ENCODE measurements at regions not wholly inside any gene's neighbourhood (a gene's known extent, or its start where the extent isn't known, plus 50 kb on each side); places are given as distances from the start of the nearest gene placed in this dataset.

DNA sequence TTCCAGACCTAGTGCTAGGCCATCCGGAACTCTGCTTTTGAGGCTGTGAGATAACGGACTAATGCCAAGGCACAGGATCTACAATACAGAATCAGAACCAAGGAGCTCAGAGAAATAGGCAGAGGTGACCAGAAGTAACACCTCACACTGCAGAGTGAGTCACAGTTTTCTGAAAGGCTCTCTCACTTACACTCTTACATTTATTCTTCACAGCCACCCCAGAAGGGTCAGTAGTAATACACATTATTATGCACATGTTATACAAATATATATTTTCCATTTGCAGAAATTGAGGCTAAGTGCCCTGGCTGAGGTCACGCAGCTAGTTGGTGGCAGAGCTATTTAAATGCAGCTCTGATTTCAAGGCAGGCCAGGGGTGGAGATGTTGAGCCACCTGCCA, 542.5 kb downstream of the OMA1 start:
- no peak overlapping the region for H3K27ac ChIP-seq (ENCODE audit: low read depth in 2 of 2, low read length in 2 of 2)
- no peak for DNase-seq
- intact Hi-C loops (cut with DNase I), result no loop called here
- no peaks in the 10 kb centered on the region for H3K36me3 ChIP-seq (ENCODE audit: control insufficient read depth in 2 of 3, insufficient read depth in 3 of 3, low read length in 3 of 3)
- H3K4me3 ChIP-seq (ENCODE audit: low read length in 3 of 3), result no peak overlapping the region
- H3K27me3 ChIP-seq (ENCODE audit: control insufficient read depth, insufficient read depth, low read length), result no peaks in the 10 kb centered on the region
- no peak overlapping the region for H3K9ac ChIP-seq (ENCODE audit: low read length in 3 of 3)
- FAIRE-seq, result no peak
- H3K9me3 ChIP-seq (ENCODE audit: control insufficient read depth in 2 of 3, insufficient read depth in 1 of 3, low read length in 3 of 3), result no peaks in the 10 kb centered on the region
- H3K4me1 ChIP-seq (ENCODE audit: control insufficient read depth in 2 of 3, insufficient read depth in 2 of 3, low read depth in 1 of 3, low read length in 3 of 3), result no peaks in the 10 kb centered on the region
- TF ChIP-seq, protein P1, sequence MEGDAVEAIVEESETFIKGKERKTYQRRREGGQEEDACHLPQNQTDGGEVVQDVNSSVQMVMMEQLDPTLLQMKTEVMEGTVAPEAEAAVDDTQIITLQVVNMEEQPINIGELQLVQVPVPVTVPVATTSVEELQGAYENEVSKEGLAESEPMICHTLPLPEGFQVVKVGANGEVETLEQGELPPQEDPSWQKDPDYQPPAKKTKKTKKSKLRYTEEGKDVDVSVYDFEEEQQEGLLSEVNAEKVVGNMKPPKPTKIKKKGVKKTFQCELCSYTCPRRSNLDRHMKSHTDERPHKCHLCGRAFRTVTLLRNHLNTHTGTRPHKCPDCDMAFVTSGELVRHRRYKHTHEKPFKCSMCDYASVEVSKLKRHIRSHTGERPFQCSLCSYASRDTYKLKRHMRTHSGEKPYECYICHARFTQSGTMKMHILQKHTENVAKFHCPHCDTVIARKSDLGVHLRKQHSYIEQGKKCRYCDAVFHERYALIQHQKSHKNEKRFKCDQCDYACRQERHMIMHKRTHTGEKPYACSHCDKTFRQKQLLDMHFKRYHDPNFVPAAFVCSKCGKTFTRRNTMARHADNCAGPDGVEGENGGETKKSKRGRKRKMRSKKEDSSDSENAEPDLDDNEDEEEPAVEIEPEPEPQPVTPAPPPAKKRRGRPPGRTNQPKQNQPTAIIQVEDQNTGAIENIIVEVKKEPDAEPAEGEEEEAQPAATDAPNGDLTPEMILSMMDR (IDR thresholded peaks at IDR 0.05; ENCODE audit: borderline replicate concordance, extremely low read depth, insufficient read depth), result no peak

GRCh38 chr1:58003059-58003458, 543.5 kb downstream of the OMA1 start:
- no peaks in the 10 kb centered on the region for H3K27me3 ChIP-seq (ENCODE audit: control insufficient read depth, insufficient read depth, low read length)
- no peak overlapping the region for H3K4me3 ChIP-seq (ENCODE audit: low read length in 3 of 3)
- intact Hi-C loops (cut with DNase I), result no loop called here
- no peak for DNase-seq
- H3K9me3 ChIP-seq (ENCODE audit: control insufficient read depth in 2 of 3, insufficient read depth in 1 of 3, low read length in 3 of 3), result no peaks in the 10 kb centered on the region
- H3K4me1 ChIP-seq (ENCODE audit: control insufficient read depth in 2 of 3, insufficient read depth in 2 of 3, low read depth in 1 of 3, low read length in 3 of 3), result no peaks in the 10 kb centered on the region
- TF ChIP-seq, protein P1 (IDR thresholded peaks at IDR 0.05; ENCODE audit: borderline replicate concordance, extremely low read depth, insufficient read depth), result no peak
- H3K36me3 ChIP-seq (ENCODE audit: control insufficient read depth in 2 of 3, insufficient read depth in 3 of 3, low read length in 3 of 3), result no peaks in the 10 kb centered on the region
- no peak overlapping the region for H3K27ac ChIP-seq (ENCODE audit: low read depth in 2 of 2, low read length in 2 of 2)
- H3K9ac ChIP-seq (ENCODE audit: low read length in 3 of 3), result no peak overlapping the region
- no peak for FAIRE-seq

DNA sequence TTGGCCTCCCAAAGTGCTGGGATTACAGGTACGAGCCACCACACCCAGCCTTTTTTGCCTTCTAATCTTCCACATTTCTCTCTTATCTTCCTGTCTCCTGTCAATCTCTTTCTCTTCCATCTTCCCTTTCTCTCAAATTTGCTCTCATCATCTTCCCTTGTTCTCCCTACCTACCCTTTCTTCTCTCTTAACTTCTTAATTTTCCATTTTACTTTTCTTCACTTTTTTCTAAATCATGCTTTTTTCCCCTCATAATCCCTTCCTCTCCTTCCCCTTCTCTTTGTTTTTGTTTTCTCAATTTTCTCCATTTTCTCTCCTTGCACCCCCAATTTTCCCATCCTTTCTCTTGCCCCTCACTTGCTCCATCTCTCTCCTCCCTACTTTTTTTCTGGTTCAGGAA, 545.7 kb downstream of the OMA1 start:
- DNase-seq (no peak), FAIRE-seq (no peak)
- intact Hi-C loops (cut with DNase I), result no loop called here

More for the DNA sequence above, 545.7 kb downstream of the OMA1 start:
- Histone ChIP-seq H3K27me3 (ENCODE audit: control insufficient read depth, insufficient read depth, low read length) (no peaks in the 10 kb centered on the region), H3K36me3 (ENCODE audit: control insufficient read depth in 2 of 3, insufficient read depth in 3 of 3, low read length in 3 of 3) (no peaks in the 10 kb centered on the region), H3K4me1 (ENCODE audit: control insufficient read depth in 2 of 3, insufficient read depth in 2 of 3, low read depth in 1 of 3, low read length in 3 of 3) (no peaks in the 10 kb centered on the region), H3K27ac (ENCODE audit: low read depth in 2 of 2, low read length in 2 of 2) (no peak overlapping the region), H3K4me3 (ENCODE audit: low read length in 3 of 3) (no peak overlapping the region), H3K9ac (ENCODE audit: low read length in 3 of 3) (no peak overlapping the region), H3K9me3 (ENCODE audit: control insufficient read depth in 2 of 3, insufficient read depth in 1 of 3, low read length in 3 of 3) (peaks cover 0 to 5% (median 0%) of the 10 kb centered on the region in 3 donors)
- TF ChIP-seq, protein P1 (IDR thresholded peaks at IDR 0.05; ENCODE audit: borderline replicate concordance, extremely low read depth, insufficient read depth), result no peak
